ENCODE measurements at regions not wholly inside any gene's neighbourhood (a gene's known extent, or its start where the extent isn't known, plus 50 kb on each side); places are given as distances from the start of the nearest gene placed in this dataset.

DNA sequence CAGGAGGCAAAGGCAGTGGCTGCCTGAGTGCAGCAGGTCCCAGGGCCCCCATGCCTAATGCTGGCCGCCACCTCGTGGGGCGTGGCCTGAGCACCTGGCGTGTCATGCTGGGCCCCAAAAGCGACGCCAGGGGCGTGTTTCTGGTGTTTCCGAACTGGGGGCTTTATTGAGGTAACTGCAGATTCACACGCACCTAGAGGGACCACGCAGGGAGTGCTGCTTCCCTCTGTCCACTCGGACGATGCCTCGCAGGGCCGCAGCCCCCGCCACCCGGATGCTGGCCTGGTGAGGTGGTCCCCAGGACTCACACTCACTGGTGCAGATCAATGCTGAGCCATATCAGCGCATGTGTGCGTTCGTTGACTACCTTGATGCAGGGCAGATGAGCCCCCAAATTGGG, 736.2 kb downstream of the BRD1 start:
- no peak for DNase-seq
- no peak overlapping the region for H3K27ac ChIP-seq
- no peaks in the 10 kb centered on the region for H3K4me1 ChIP-seq (ENCODE audit: insufficient read depth)
- TF ChIP-seq, protein P1, sequence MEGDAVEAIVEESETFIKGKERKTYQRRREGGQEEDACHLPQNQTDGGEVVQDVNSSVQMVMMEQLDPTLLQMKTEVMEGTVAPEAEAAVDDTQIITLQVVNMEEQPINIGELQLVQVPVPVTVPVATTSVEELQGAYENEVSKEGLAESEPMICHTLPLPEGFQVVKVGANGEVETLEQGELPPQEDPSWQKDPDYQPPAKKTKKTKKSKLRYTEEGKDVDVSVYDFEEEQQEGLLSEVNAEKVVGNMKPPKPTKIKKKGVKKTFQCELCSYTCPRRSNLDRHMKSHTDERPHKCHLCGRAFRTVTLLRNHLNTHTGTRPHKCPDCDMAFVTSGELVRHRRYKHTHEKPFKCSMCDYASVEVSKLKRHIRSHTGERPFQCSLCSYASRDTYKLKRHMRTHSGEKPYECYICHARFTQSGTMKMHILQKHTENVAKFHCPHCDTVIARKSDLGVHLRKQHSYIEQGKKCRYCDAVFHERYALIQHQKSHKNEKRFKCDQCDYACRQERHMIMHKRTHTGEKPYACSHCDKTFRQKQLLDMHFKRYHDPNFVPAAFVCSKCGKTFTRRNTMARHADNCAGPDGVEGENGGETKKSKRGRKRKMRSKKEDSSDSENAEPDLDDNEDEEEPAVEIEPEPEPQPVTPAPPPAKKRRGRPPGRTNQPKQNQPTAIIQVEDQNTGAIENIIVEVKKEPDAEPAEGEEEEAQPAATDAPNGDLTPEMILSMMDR (IDR thresholded peaks at IDR 0.05): no peak
- no peak overlapping the region for H3K4me3 ChIP-seq
- WGBS, 3 donors: 82 to 91% (median 82%) methylated on average over 19 of the region's 19 CpGs
- H3K36me3 ChIP-seq: no peaks in the 10 kb centered on the region
- H3K9me3 ChIP-seq: no peaks in the 10 kb centered on the region
- intact Hi-C loops (cut with DNase I): no loop called here
- no peaks in the 10 kb centered on the region for H3K27me3 ChIP-seq

DNA sequence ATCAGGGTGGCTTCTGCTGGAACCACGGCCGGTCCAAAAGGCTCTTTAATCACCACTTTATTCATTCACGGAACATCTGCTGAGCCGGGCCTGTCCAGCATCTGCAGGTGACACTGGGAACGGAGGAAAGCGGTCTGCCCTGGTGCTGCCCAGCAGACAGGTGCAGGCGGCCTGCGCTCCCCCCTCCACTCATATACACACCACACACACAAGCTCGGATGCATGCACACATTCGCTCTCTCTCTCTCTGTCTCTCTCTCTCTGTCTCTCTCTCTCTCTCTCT, 736.9 kb downstream of the BRD1 start:
- no peak for TF ChIP-seq POLR2A (IDR thresholded peaks at IDR 0.05)
- TF ChIP-seq, protein P1 (IDR thresholded peaks at IDR 0.05): no peak
- H3K27me3 ChIP-seq: no peaks in the 10 kb centered on the region
- H3K9me3 ChIP-seq: no peaks in the 10 kb centered on the region
- intact Hi-C loops (cut with DNase I): no loop called here
- H3K4me1 ChIP-seq (ENCODE audit: insufficient read depth): no peaks in the 10 kb centered on the region
- no peak for DNase-seq
- H3K4me3 ChIP-seq: no peak overlapping the region
- H3K27ac ChIP-seq: no peak overlapping the region
- no peaks in the 10 kb centered on the region for H3K36me3 ChIP-seq
- WGBS, 3 donors: 72 to 84% (median 80%) methylated on average over 10 of the region's 10 CpGs

DNA sequence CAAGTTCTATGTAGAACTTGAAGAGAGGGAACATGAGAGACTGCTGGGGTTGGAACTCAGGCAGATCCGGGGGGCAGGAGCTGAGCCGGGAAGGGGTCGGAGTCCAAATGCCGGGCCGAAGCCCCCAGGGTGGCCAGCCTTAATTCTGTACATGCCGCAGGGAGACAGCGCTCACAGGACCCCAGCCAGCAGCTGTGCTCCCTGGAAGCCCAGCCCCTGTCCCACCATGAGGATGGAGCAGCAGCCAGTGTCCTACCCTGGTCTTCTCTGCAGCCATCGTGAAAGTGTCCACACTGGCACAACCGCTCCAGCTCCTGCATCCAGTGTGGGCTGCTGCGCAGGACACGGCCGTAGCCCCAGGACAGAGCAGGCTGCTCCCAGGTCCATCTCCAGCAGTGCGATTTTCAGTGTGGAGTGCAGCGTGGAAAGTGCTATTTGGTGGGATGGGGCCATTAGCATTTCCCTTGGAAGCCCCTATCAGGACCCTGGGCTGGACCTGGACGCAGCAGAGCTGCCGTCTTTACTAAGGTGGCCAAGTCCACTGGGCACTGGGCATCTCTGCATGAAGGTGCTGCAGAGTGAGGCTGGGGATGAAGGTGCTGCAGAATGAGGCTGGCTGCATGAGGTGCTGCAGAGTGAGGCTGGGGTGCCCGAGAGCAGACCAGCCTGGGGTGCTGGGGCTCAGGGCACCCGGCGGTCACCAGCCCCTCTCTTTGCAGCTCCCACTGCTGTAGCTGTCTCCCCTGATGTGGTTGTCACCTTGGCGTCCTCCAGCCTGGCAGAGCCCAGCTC, 737.4 kb downstream of the BRD1 start:
- DNase-seq: peak in 1 of 5 donors; percentile 2
- no peaks in the 10 kb centered on the region for H3K27me3 ChIP-seq
- H3K9me3 ChIP-seq: no peaks in the 10 kb centered on the region
- no peak overlapping the region for H3K27ac ChIP-seq
- H3K4me1 ChIP-seq (ENCODE audit: insufficient read depth): no peaks in the 10 kb centered on the region
- TF ChIP-seq, protein P1 (IDR thresholded peaks at IDR 0.05): no peak
- TF ChIP-seq POLR2A (IDR thresholded peaks at IDR 0.05) (no peak), EP300 (IDR thresholded peaks at IDR 0.05) (no peak)
- no peak overlapping the region for H3K4me3 ChIP-seq
- no peaks in the 10 kb centered on the region for H3K36me3 ChIP-seq
- intact Hi-C loops (cut with DNase I): no loop called here
- WGBS, 3 donors: 80 to 87% (median 82%) methylated on average over 19 to 20 of the region's 20 CpGs

DNA sequence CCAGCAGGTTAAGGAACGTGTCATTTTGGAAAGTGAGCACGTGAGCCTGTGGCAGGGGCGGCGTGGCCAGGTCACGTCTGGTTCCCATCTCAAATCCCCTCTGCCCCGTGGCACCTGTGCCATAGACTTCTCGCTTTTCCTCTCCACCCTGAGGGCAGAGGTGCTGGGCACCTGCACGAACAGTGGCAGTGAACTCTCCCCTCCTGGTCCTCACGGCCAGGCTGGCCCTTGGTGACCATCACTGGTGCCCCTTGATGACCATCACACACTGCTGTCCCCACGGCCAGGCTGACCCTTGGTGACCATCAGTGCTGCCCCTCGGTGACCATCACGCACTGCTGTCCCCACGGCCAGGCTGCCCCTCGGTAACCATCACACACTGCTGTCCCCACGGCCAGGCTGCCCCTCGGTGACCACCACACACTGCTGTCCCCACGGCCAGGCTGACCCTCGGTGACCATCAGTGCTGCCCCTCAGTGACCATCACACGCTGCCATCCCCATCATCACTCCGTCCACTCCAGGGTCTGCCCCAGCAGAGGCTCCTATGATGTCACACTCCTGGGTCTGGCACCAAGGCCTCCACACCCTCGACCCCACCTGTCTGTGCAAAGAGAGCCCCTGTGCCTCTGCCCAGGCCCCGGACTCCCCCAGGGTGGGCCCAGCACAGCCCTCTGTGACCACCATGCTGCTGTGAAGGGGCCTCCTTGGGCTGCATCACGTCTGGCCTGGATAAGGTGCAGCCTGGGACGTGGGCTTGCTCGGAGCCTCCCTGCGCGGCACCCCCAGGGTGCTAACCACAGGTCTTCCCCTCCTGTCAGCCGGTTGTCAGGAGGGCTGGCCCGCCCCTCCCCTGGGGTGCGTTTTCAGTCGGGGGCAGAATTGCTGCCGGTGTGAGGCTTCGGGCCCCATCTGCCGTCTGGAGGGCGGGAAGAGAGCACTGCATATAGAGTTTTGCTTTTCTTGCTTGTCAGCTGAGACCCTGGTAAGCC, 738.6 kb downstream of the BRD1 start:
- Histone ChIP-seq H3K4me1 (ENCODE audit: insufficient read depth) (no peaks in the 10 kb centered on the region), H3K27ac (no peak overlapping the region), H3K9me3 (no peaks in the 10 kb centered on the region), H3K27me3 (no peaks in the 10 kb centered on the region), H3K36me3 (no peaks in the 10 kb centered on the region), H3K4me3 (no peak overlapping the region)
- intact Hi-C loops (cut with DNase I): loop anchor here in 1 of 4 donors (10.0 kb wide), 1 partner anchor 56 kb away; no protein-coding TSS in a partner anchor
- WGBS, 3 donors: 77 to 83% (median 78%) methylated on average over 35 of the region's 35 CpGs
- peak in 1 of 5 donors; percentile 6 for DNase-seq
- TF ChIP-seq, protein P1 (IDR thresholded peaks at IDR 0.05): no peak
- TF ChIP-seq EP300 (IDR thresholded peaks at IDR 0.05): no peak
- no peak for TF ChIP-seq POLR2A (IDR thresholded peaks at IDR 0.05)
